T-helper 2 cell treated with Interferon-gamma antibody and Interleukin-4, amounts not matched to agents 100 ng/mL and 5 ng/mL, for 36 hours (primary cell): ENCODE measurements at regions not wholly inside any gene's neighbourhood (a gene's known extent, or its start where the extent isn't known, plus 50 kb on each side); places are given as distances from the start of the nearest gene placed in this dataset.
"Not testable (repeated sequence)": the region's sequence is repeated elsewhere in the genome, so short reads cannot be mapped to it uniquely, and the experiment has no call there.

Experiments used
- intact Hi-C: fragments of 100-400 bp; cut with micrococcal nuclease; formaldehyde crosslinking; loops from one replicate; pipeline ENCODE4 v1.15.1; 2023

DNA sequence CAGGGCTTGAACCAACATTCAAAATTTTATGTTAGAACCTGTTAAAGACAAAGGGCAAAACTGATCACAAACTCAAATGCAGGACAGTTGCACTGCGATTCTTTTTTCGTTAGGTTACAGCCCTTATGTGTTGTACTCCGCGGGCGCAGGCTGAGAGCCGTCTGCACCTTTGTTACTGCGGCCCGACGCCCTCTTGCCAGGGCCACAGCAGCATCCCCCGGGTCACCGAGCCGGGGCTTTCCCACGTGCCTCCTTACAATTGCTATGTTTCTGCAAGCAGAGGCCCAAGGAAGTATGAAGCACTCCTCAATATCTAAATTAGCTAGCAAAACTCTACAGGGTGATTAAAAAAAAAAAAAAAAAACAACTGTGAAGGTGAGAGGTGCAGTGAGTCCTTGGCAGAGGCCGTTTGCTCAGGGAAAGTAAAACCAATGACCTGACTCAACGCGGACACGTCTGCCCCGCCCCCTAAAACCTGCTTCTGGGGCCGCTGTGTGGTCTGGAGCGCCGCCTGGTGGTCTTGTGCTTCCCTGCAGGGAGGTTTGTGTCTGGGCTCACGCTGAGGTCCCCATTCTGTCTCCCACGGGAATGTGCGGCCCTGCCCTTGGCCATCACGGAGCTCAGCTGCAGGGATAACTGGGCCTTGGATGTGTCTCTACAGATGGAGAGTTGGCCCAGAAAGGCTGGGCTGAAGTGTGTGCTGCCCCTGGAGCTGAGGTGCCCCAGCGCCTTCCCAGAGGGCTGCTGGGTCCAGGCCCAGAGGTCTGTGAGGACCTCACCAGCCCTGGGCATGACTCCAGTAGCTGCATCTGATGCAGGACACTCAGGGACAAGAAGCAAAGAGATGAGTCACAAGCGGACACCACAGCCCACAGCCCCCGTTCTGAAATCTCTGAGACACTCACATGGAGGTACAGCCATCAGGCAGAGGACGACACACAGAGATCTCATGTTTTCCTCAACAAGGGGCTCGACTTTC is 418.5 kb downstream of the TMEM121 start:
- intact Hi-C loops: loop anchor here (5.0 to 10.0 kb wide), 2 partner anchors 67 to 270 kb away; no protein-coding TSS in a partner anchor

- intact Hi-C loops: loop anchor here (1.0 to 10.0 kb wide), 3 partner anchors 53 to 271 kb away; no protein-coding TSS in a partner anchor
Observed at GRCh38 chr14:105945896-105946295, 419.5 kb downstream of the TMEM121 start.

DNA sequence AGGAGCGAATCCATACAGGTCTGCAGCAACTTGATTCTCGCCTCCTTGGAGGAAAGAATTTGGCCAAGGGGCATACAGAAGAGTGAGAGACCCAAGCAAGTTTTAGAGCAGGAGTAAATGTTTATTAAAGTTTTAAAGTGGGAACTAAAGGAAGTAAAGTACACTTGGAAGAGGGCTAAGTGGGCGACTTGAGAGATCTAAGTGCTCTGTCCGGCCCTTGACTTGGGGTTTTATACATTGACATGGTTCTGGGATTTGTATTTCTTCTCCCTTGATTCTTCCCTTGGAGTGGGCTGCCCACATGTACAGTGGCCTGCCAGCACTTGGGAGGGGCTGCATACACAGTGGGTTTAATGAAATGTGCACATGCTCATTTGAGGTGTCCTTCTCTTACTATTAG is 421.2 kb downstream of the TMEM121 start:
- intact Hi-C loops: loop anchor here (5.0 to 10.0 kb wide), 2 partner anchors 65 to 273 kb away; no protein-coding TSS in a partner anchor

DNA sequence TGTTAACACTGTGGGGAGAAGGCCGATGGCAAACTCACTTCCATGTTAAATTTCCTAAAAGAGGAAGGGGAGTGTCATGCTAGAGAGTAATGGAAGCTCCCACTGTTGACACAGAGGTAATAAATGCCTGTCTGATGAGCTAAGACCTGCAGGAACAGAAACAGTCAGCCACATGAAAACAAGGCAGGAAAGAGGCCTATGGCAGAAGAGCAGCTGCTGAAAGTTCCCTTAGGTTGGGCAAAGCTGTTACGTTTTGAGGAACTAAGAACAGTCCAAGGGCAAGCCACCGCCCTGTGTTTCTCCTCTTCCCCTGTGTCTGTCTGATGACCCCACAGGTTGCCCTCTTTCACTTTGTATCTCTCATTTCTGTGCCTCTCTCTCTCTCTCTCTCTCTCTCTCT is 422.6 kb downstream of the TMEM121 start:
- intact Hi-C loops: loop anchor here (5.0 to 10.0 kb wide), 2 partner anchors 63 to 274 kb away; no protein-coding TSS in a partner anchor

GRCh38 chr14:105950364-105950892 is 424.0 kb downstream of the TMEM121 start:
- intact Hi-C loops: not testable (repeated sequence)

GRCh38 chr14:105951399-105951798 is 425.0 kb downstream of the TMEM121 start:
- intact Hi-C loops: no loop called here

DNA sequence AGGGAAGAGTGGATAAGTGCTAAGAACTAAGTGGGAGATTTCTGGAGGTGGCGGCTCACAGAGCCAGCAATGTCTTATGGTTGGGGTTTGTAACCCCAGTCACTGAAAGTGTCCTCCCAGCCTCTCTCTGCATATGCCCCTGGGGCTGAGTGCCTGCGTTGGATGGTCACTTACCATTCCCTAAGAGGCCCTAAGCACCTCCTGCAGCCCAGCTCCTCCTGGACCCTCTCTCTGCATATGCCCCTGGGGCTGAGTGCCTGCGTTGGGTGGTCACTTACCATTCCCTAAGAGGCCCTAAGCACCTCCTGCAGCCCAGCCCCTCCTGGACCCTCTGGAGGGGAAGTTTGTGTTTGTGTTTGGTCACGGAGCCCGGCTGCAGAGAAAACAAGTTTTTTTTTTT is 425.8 kb downstream of the TMEM121 start:
- intact Hi-C loops: no loop called here

DNA sequence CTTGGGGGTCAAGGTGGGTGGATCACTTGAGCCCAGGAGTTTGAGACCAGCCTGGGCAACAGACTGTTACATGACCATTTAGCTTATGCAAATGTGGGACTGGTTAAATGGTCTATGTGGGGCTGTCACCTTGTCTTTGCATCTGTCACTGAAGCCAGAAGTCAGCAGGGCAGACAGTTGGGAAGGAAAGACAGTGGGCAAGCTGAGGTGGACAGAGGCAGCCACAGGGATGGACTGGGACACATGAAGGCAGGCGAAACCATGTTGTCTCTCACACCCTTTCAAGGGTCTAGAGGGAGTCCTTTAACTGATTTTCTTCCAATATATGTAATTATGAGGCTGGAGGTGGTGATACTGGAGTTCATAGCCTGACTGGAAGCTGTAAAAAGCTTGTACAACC is 426.4 kb downstream of the TMEM121 start:
- intact Hi-C loops: no loop called here

DNA sequence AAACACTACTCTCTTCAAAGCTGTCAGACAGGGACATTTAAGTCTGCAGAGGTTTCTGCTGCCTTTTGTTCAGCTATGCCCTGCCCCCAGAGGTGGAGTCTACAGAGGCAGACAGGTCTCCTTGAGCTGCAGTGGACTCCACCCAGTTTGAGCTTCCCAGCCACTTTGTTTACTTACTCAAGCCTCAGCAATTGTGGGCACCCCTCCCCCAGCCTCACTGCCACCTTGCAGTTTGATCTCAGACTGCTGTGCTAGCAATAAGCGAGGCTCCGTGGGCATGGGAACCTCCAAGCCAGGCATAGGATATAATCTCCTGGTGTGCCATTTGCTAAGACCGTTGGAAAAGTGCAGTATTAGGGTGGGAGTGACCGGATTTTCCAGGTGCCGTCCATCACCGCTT is 435.2 kb downstream of the TMEM121 start:
- intact Hi-C loops: not testable (repeated sequence)

DNA sequence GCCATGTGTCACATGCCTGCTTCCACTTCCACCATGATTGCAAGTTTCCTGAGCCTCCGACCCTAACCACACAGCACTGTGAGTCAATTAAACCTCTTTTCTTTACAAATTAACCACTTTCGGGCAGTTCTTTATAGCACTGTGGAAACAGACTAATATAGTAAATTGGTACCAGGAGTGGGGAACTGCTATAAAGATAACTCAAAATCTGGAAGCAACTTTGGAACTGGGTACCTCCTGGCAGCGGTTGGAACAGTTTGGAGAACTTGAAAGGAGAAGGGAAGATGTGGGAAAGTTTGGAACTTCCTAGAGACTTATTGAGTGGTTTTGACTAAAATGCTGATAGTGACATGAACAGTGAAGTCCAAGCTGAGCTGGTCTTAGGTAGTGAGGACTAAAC is 436.1 kb downstream of the TMEM121 start:
- intact Hi-C loops: no loop called here

GRCh38 chr14:105968291-105968690 is 441.9 kb downstream of the TMEM121 start:
- intact Hi-C loops: no loop called here

DNA sequence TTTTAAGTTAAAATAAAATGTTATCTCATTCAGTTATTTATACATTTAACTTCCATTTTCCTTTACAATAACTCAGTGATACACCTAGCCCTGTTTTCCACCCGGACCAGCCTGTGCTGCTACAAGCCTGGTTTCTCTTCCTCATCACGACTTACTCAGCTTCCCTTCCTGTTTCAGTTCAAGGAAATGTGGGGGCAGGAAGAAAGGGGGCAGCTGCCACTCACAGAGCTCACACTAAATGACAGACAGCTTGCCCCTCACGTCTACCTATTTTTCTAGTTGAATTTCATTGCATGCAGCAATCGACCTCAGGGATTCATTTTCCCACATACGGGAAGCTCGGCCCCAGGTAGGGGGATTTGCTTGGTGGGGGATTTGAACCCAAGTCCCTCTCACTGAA is 442.6 kb downstream of the TMEM121 start:
- intact Hi-C loops: not testable (repeated sequence)

- intact Hi-C loops: loop anchor here (5.0 kb wide), 1 partner anchor 36 kb away; no protein-coding TSS in a partner anchor
Observed at GRCh38 chr14:105970821-105971220, 444.4 kb downstream of the TMEM121 start.

GRCh38 chr14:105971593-105972500 is 445.5 kb downstream of the TMEM121 start:
- intact Hi-C loops: loop anchor here (5.0 kb wide), 1 partner anchor 35 kb away; no protein-coding TSS in a partner anchor

- intact Hi-C loops: loop anchor here (5.0 kb wide), 1 partner anchor 32 kb away; no protein-coding TSS in a partner anchor
Observed at GRCh38 chr14:105974902-105975301, 448.5 kb downstream of the TMEM121 start.

DNA sequence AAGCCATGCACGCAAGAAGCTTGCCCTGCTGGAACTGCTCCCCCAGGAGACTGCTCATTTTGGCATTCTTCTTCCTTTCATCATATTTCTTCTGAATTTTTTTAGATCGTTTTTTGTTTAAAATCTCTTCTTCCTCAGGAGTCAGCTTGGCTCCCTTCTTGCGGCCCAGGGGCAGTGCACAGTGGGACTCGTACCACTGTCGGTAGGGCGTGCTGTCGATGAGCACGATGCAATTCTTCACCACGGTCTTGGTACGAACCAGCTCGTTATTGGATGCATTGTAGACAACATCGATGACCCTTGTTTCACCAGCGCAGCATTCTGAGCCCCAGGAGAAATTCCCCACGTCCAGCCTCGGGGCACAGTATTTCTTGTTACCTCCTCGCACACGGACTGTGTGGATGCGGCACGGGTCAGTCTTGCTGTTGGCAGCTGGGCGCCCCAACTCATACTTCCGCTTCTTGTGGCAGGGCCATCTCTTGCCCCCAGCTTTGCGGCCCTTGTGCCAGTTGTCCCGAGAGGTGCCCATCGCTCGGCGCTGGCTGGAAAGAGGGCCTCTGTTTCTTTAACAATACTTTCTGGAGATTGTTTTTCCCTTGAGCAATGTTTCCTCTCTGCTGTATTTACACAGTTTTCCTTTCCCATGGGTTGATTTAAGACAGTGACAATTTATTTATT is 452.4 kb downstream of the TMEM121 start:
- intact Hi-C loops: no loop called here

GRCh38 chr14:105979446-105979845 is 453.1 kb downstream of the TMEM121 start:
- intact Hi-C loops: no loop called here

GRCh38 chr14:105980224-105980623 is 453.8 kb downstream of the TMEM121 start:
- intact Hi-C loops: no loop called here

DNA sequence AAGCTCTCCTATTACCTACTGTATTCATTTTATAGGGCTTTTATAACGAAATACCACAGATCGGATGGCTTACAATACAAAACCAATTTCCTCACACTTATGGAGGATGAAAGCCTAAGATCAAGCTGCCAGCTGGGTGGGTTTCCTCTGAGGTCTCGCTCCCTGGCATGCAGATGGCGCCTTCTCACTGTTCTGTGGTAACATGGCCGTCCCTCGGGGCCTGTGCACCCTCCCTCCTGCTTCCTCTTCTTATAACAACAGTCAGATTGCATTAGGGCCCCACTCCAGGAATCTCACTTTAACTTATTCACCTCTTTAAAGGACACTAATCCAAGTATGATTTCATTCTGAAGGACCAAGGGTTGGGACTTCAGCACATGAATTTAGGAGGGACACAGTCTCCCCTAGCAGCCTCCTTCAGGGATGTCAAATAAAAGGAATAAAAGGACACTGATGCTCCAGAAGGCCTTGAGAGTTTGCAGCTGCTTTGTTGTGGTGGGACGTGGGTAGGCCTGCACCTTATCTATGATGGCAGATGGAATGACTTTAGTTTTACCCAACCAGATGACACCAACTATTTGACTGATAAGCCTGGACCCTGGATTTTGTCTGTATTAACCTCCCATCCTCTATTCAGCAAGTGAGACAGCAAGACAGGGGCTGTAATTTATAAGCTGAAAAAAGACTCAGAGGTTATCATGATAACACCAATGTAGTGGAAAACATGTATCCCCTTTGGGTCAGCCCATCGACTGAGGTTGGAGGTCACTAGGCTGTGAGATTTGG is 455.3 kb downstream of the TMEM121 start:
- intact Hi-C loops: not testable (repeated sequence)

GRCh38 chr14:105982664-105983063 is 456.3 kb downstream of the TMEM121 start:
- intact Hi-C loops: no loop called here
